Endothelial cell of umbilical vein (primary cell): ENCODE measurements at regions not wholly inside any gene's neighbourhood (a gene's known extent, or its start where the extent isn't known, plus 50 kb on each side); places are given as distances from the start of the nearest gene placed in this dataset.

Experiments
- BruUV-seq: library from RNA; stranded (reverse); fragments of 400-500 nt; replicated peaks from 2 replicates; lab custom pipeline; 2021; lab: Mats Ljungman, UMichigan
- CTCF ChIA-PET: fragments of 300-600, 350-600 bp; sonication (Branson Sonifier 250); formaldehyde crosslinking; loops from one replicate; lab custom pipeline; 2021; ENCODE audit warnings: antibody characterized with exemption, inconsistent platforms; lab: Charles Lee
- POLR2A ChIA-PET: fragments of 300-600, 350-600 bp; sonication (Branson Sonifier 250); formaldehyde crosslinking; loops from one replicate; lab custom pipeline; 2021; ENCODE audit warnings: antibody characterized with exemption, inconsistent platforms; lab: Charles Lee
- DNase-seq: peaks from one replicate; pipeline ENCODE4 v3.0.0-alpha.2; 2011; ENCODE audit warnings: low read depth, low spot score
- FAIRE-seq: peaks from 2 replicates; lab custom pipeline; 2011; peaks lifted over from hg19 to GRCh38; lab: Jason Lieb, UNC
- H2AFZ ChIP-seq: 2 replicates; pipeline ENCODE4 v1.6.0; 2012; ENCODE audit warnings: low read depth, low read length, control low read depth, inconsistent platforms
- H3K27ac ChIP-seq: 2 replicates; pipeline ENCODE4 v1.5.1; 2011; ENCODE audit warnings: low read depth, mild to moderate bottlenecking, control low read depth, low read length, moderate library complexity; ENCODE audit not compliant: insufficient read depth
- H3K27me3 ChIP-seq, 2 experiments: 2 replicates each; pipeline versions ENCODE4 v1.6.0 to v1.6.1; 2011; ENCODE audit warnings: low read length in 2 of 2, mixed read lengths in 1 of 2; ENCODE audit not compliant: control insufficient read depth in 2 of 2, insufficient read depth in 2 of 2
- H3K36me3 ChIP-seq, 2 experiments: 2 replicates in 1 of 2; 3 replicates in 1 of 2; pipeline ENCODE4 v1.5.1; 2011; ENCODE audit warnings: low read length in 2 of 2, mild to moderate bottlenecking in 1 of 2, moderate library complexity in 1 of 2; ENCODE audit not compliant: control insufficient read depth in 2 of 2, insufficient read depth in 2 of 2; ENCODE audit errors: extremely low read depth in 1 of 2
- H3K4me1 ChIP-seq: 3 replicates; pipeline ENCODE4 v1.5.1; 2011; ENCODE audit warnings: mild to moderate bottlenecking, low read length; ENCODE audit not compliant: control insufficient read depth, insufficient read depth; ENCODE audit errors: extremely low read depth
- H3K4me2 ChIP-seq: 2 replicates; pipeline ENCODE4 v1.6.1; 2011; ENCODE audit warnings: low read length, control low read depth, mixed read lengths; ENCODE audit not compliant: insufficient read depth
- H3K4me3 ChIP-seq, 3 experiments: fragments of 200-600 bp in 1 of 3; sonication (generic), shearing (Covaris generic) in 1 of 3; replicated peaks in 1 of 3; 2 replicates each; pipeline ENCODE4 v1.5.1; 2011 to 2016; ENCODE audit warnings: control low read depth in 3 of 3, low read length in 3 of 3, mild to moderate bottlenecking in 2 of 3, inconsistent platforms in 1 of 3, low read depth in 1 of 3, moderate library complexity in 1 of 3; ENCODE audit not compliant: insufficient read depth in 1 of 3
- H3K79me2 ChIP-seq: 2 replicates; pipeline ENCODE4 v1.6.0; 2012; ENCODE audit warnings: low read length, inconsistent platforms; ENCODE audit not compliant: control insufficient read depth, insufficient read depth
- H3K9ac ChIP-seq: replicated peaks from 2 replicates; pipeline ENCODE3; 2011; ENCODE audit warnings: low read length, control low read depth; ENCODE audit not compliant: insufficient read depth; ENCODE audit errors: extremely low read depth
- H3K9me1 ChIP-seq: replicated peaks from 3 replicates; pipeline ENCODE4 v1.6.0; 2011; ENCODE audit warnings: mild to moderate bottlenecking, low read length; ENCODE audit not compliant: control insufficient read depth, insufficient read depth; ENCODE audit errors: extremely low read depth
- H3K9me3 ChIP-seq: replicated peaks from 2 replicates; pipeline ENCODE4 v1.5.1; 2012; ENCODE audit warnings: low read length, inconsistent platforms; ENCODE audit not compliant: control insufficient read depth, insufficient read depth
- H4K20me1 ChIP-seq: replicated peaks from 2 replicates; pipeline ENCODE3; 2011; ENCODE audit warnings: mild to moderate bottlenecking, low read length; ENCODE audit not compliant: control insufficient read depth, insufficient read depth; ENCODE audit errors: extremely low read depth
- EZH2 ChIP-seq: IDR thresholded peaks from 2 replicates; pipeline ENCODE4 v1.6.1; 2012; ENCODE audit warnings: borderline replicate concordance, low read depth, mild to moderate bottlenecking, moderate library complexity, low read length, inconsistent platforms; ENCODE audit not compliant: severe bottlenecking
- FOS ChIP-seq: IDR thresholded peaks from 2 replicates; pipeline ENCODE4 v1.6.1; 2011; ENCODE audit warnings: mild to moderate bottlenecking, low read length, moderate library complexity, borderline replicate concordance; ENCODE audit not compliant: insufficient read depth
- GATA2 ChIP-seq: IDR thresholded peaks from 2 replicates; pipeline ENCODE4 v1.7.0; 2011; ENCODE audit warnings: low read depth, mild to moderate bottlenecking, moderate library complexity, mixed read lengths, low read length; ENCODE audit not compliant: insufficient read length, insufficient read depth
- JUN ChIP-seq: IDR thresholded peaks from 2 replicates; pipeline ENCODE4 v1.6.1; 2011; ENCODE audit warnings: borderline replicate concordance, low read depth; ENCODE audit not compliant: insufficient read length, insufficient read depth
- MYC ChIP-seq: IDR thresholded peaks from one replicate; pipeline ENCODE4 v1.6.1; 2011; ENCODE audit warnings: mild to moderate bottlenecking, low read depth, low read length
- dilution Hi-C: fragments of 300-500 bp; cut with MboI; formaldehyde crosslinking; loops from one replicate; pipeline ENCODE4 v1.15.0; 2019; ENCODE audit warnings: low sequenced_read_pairs; ENCODE audit not compliant: extremely low pct_ligation_motif_present
- intact Hi-C: fragments of 100-400 bp; cut with micrococcal nuclease; formaldehyde crosslinking; loops from one replicate; pipeline ENCODE4 v1.10.0; 2022
- TF ChIP-seq, protein P1 (sequence below), 2 donors: IDR thresholded peaks; 1 replicate in 1 of 2; 2 replicates in 1 of 2; pipeline ENCODE4 v1.5.1; 2011; ENCODE audit warnings: low read length in 2 of 2, mild to moderate bottlenecking in 2 of 2, moderate library complexity in 2 of 2, control low read depth in 1 of 2, inconsistent platforms in 1 of 2, low read depth in 1 of 2; ENCODE audit not compliant: insufficient read depth in 1 of 2; ENCODE audit errors: extremely low read depth in 1 of 2

DNA sequence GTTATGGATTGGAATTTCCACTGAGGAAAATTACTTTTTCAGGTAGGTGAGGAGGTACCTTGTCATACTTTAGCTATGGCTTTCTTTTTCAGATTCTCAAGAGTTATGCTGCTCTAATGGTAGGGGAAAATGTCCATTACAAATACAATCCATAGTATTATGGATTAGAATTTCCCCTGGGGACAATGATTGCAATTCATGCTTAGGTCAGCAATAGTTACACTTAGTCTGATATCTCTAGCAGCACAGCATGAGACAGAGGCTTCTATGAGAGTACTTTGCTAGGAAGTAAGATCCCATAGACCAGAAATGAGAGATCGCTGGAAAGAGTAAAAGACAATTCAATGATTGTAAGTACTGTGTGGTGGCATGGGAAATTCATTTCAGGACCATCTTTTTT, 949.5 kb upstream of the CDH8 start:
- TF ChIP-seq MYC (no peak), FOS (no peak), GATA2 (no peak), EZH2 (no peak)
- TF ChIP-seq, protein P1, sequence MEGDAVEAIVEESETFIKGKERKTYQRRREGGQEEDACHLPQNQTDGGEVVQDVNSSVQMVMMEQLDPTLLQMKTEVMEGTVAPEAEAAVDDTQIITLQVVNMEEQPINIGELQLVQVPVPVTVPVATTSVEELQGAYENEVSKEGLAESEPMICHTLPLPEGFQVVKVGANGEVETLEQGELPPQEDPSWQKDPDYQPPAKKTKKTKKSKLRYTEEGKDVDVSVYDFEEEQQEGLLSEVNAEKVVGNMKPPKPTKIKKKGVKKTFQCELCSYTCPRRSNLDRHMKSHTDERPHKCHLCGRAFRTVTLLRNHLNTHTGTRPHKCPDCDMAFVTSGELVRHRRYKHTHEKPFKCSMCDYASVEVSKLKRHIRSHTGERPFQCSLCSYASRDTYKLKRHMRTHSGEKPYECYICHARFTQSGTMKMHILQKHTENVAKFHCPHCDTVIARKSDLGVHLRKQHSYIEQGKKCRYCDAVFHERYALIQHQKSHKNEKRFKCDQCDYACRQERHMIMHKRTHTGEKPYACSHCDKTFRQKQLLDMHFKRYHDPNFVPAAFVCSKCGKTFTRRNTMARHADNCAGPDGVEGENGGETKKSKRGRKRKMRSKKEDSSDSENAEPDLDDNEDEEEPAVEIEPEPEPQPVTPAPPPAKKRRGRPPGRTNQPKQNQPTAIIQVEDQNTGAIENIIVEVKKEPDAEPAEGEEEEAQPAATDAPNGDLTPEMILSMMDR (IDR thresholded peaks at IDR 0.05; ENCODE audit: extremely low read depth in 1 of 2, insufficient read depth in 1 of 2, low read depth in 1 of 2, low read length in 2 of 2): no peak
- Histone ChIP-seq H3K4me3 (no peak overlapping the region), H3K36me3 (no peaks in the 10 kb centered on the region), H3K9me3 (no peaks in the 10 kb centered on the region), H2AFZ (no peak overlapping the region), H4K20me1 (no peaks in the 10 kb centered on the region), H3K9ac (no peak overlapping the region), H3K4me2 (no peak overlapping the region), H3K27me3 (no peaks in the 10 kb centered on the region), H3K9me1 (no peaks in the 10 kb centered on the region), H3K79me2 (no peaks in the 10 kb centered on the region), H3K27ac (no peak overlapping the region), H3K4me1 (no peaks in the 10 kb centered on the region)
- POLR2A ChIA-PET: no interaction called here
- intact Hi-C loops: no loop called here
- no TSS peak for BruUV-seq
- dilution Hi-C loops: no loop called here
- FAIRE-seq (no peak), DNase-seq (no peak)
- CTCF ChIA-PET: no interaction called here

DNA sequence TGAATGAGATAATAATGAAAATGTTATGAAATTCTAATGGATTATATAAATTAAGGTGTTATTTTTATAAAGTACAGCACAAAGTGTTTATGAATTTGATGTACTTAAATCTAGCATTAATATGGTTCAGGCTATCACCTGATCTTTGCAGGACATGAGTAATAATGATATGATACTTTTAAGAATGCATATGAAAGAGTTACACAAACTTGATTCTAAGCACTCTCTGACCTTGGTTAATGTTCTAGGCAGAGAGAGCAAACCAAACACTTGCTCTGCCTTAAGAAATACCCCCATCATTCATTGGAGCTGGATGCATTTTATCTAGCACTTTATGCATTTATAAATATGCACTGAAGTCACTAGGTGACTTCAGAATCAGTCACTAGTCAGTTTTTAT, 942.2 kb upstream of the CDH8 start:
- Histone ChIP-seq H3K27ac (no peak overlapping the region), H3K79me2 (no peaks in the 10 kb centered on the region), H3K4me2 (no peak overlapping the region), H4K20me1 (no peaks in the 10 kb centered on the region), H3K4me3 (no peak overlapping the region), H2AFZ (no peak overlapping the region), H3K4me1 (no peaks in the 10 kb centered on the region), H3K36me3 (no peaks in the 10 kb centered on the region), H3K9me1 (no peaks in the 10 kb centered on the region), H3K9ac (no peak overlapping the region), H3K27me3 (no peaks in the 10 kb centered on the region), H3K9me3 (peaks cover 2% of the 10 kb centered on the region)
- FAIRE-seq: no peak
- intact Hi-C loops: no loop called here
- dilution Hi-C loops: no loop called here
- CTCF ChIA-PET: no interaction called here
- TF ChIP-seq, protein P1 (IDR thresholded peaks at IDR 0.05; ENCODE audit: extremely low read depth in 1 of 2, insufficient read depth in 1 of 2, low read depth in 1 of 2, low read length in 2 of 2): no peak
- TF ChIP-seq JUN (no peak), EZH2 (no peak)
- DNase-seq: no peak
- POLR2A ChIA-PET: no interaction called here
- no TSS peak for BruUV-seq
